Stimulated activated memory B cell treated with anti-CD40 and anti-IgM and Interleukin-4, amounts not matched to agents 10 μg/mL and 1 μg/mL and 100 μg/mL, for 72 hours (primary cell): ENCODE measurements at regions not wholly inside any gene's neighbourhood (a gene's known extent, or its start where the extent isn't known, plus 50 kb on each side); places are given as distances from the start of the nearest gene placed in this dataset.

ENCODE experiments used
- ATAC-seq: fragments of 150-1000 bp; cut with Tn5 transposase; 2 replicates; pipeline ENCODE4 v1.10.0; 2021
- H3K27ac Mint-ChIP-seq: one replicate; pipeline ENCODE4 v1.8.0; 2022; ENCODE audit warnings: mild to moderate bottlenecking, mixed read lengths
- H3K27me3 Mint-ChIP-seq: one replicate; pipeline ENCODE4 v1.8.0; 2022; ENCODE audit warnings: mixed read lengths
- H3K36me3 Mint-ChIP-seq: one replicate; pipeline ENCODE4 v1.8.0; 2022; ENCODE audit warnings: mixed read lengths
- H3K4me1 Mint-ChIP-seq: one replicate; pipeline ENCODE4 v1.8.0; 2022; ENCODE audit warnings: mixed read lengths
- H3K4me3 Mint-ChIP-seq: one replicate; pipeline ENCODE4 v1.8.0; 2022; ENCODE audit warnings: mild to moderate bottlenecking, moderate library complexity, mixed read lengths
- H3K9me3 Mint-ChIP-seq: one replicate; pipeline ENCODE4 v1.8.0; 2022; ENCODE audit warnings: mixed read lengths

GRCh38 chr12:84807249-84807648, 105.3 kb downstream of the SLC6A15 start:
- Mint-ChIP-seq H3K27ac (no peak overlapping the region), H3K27me3 (no peaks in the 10 kb centered on the region), H3K4me3 (no peak overlapping the region), H3K36me3 (no peaks in the 10 kb centered on the region), H3K9me3 (peaks cover 2% of the 10 kb centered on the region), H3K4me1 (no peaks in the 10 kb centered on the region)
- no peak for ATAC-seq

GRCh38 chr12:84805474-84805858, 107.1 kb downstream of the SLC6A15 start:
- no peaks in the 10 kb centered on the region for H3K4me1 Mint-ChIP-seq
- H3K9me3 Mint-ChIP-seq: peaks cover 2% of the 10 kb centered on the region
- H3K4me3 Mint-ChIP-seq: no peak overlapping the region
- H3K27me3 Mint-ChIP-seq: no peaks in the 10 kb centered on the region
- H3K27ac Mint-ChIP-seq: no peak overlapping the region
- no peaks in the 10 kb centered on the region for H3K36me3 Mint-ChIP-seq
- no peak for ATAC-seq

GRCh38 chr12:84804691-84805473, 107.7 kb downstream of the SLC6A15 start:
- no peak for ATAC-seq
- Mint-ChIP-seq H3K36me3 (no peaks in the 10 kb centered on the region), H3K4me3 (no peak overlapping the region), H3K4me1 (no peaks in the 10 kb centered on the region), H3K9me3 (peaks cover 2% of the 10 kb centered on the region), H3K27ac (no peak overlapping the region), H3K27me3 (no peaks in the 10 kb centered on the region)

GRCh38 chr12:84803661-84804060, 108.9 kb downstream of the SLC6A15 start:
- H3K9me3 Mint-ChIP-seq: peaks cover 2% of the 10 kb centered on the region

GRCh38 chr12:84802161-84802560, 110.4 kb downstream of the SLC6A15 start:
- peaks cover 2% of the 10 kb centered on the region for H3K9me3 Mint-ChIP-seq
- no peaks in the 10 kb centered on the region for H3K36me3 Mint-ChIP-seq
- ATAC-seq: no peak
- H3K4me1 Mint-ChIP-seq: no peaks in the 10 kb centered on the region
- no peak overlapping the region for H3K27ac Mint-ChIP-seq
- no peaks in the 10 kb centered on the region for H3K27me3 Mint-ChIP-seq
- H3K4me3 Mint-ChIP-seq: no peak overlapping the region

More at GRCh38 chr12:84803661-84804060, 108.9 kb downstream of the SLC6A15 start:
- Mint-ChIP-seq H3K27me3 (no peaks in the 10 kb centered on the region), H3K36me3 (no peaks in the 10 kb centered on the region), H3K27ac (no peak overlapping the region), H3K4me1 (no peaks in the 10 kb centered on the region), H3K4me3 (no peak overlapping the region)
- no peak for ATAC-seq

GRCh38 chr12:84793558-84794367, 118.8 kb downstream of the SLC6A15 start:
- Mint-ChIP-seq H3K4me3 (no peak overlapping the region), H3K27me3 (no peaks in the 10 kb centered on the region), H3K27ac (no peak overlapping the region), H3K9me3 (no peaks in the 10 kb centered on the region), H3K36me3 (no peaks in the 10 kb centered on the region), H3K4me1 (no peaks in the 10 kb centered on the region)
- no peak for ATAC-seq

GRCh38 chr12:84791444-84791843, 121.2 kb downstream of the SLC6A15 start:
- Mint-ChIP-seq H3K36me3 (no peaks in the 10 kb centered on the region), H3K9me3 (no peaks in the 10 kb centered on the region), H3K27ac (no peak overlapping the region), H3K4me1 (no peaks in the 10 kb centered on the region), H3K4me3 (no peak overlapping the region), H3K27me3 (no peaks in the 10 kb centered on the region)
- ATAC-seq: no peak

- Mint-ChIP-seq H3K9me3 (no peaks in the 10 kb centered on the region), H3K27ac (no peak overlapping the region), H3K4me1 (no peaks in the 10 kb centered on the region), H3K4me3 (no peak overlapping the region), H3K27me3 (no peaks in the 10 kb centered on the region), H3K36me3 (no peaks in the 10 kb centered on the region)
- no peak for ATAC-seq
These were observed 123.4 kb downstream of the SLC6A15 start for GRCh38 chr12:84789184-84789583.

- Mint-ChIP-seq H3K27me3 (no peaks in the 10 kb centered on the region), H3K27ac (no peak overlapping the region), H3K4me1 (no peaks in the 10 kb centered on the region), H3K9me3 (no peaks in the 10 kb centered on the region), H3K36me3 (no peaks in the 10 kb centered on the region), H3K4me3 (no peak overlapping the region)
- ATAC-seq: no peak
These were observed 125.3 kb downstream of the SLC6A15 start for GRCh38 chr12:84787253-84787652.

- Mint-ChIP-seq H3K4me3 (no peak overlapping the region), H3K9me3 (no peaks in the 10 kb centered on the region), H3K36me3 (no peaks in the 10 kb centered on the region), H3K4me1 (no peaks in the 10 kb centered on the region), H3K27me3 (no peaks in the 10 kb centered on the region), H3K27ac (no peak overlapping the region)
- ATAC-seq: no peak
These were observed 126.0 kb downstream of the SLC6A15 start for GRCh38 chr12:84786622-84787021.

- H3K36me3 Mint-ChIP-seq: no peaks in the 10 kb centered on the region
- H3K27me3 Mint-ChIP-seq: no peaks in the 10 kb centered on the region
These were observed 126.6 kb downstream of the SLC6A15 start for GRCh38 chr12:84785951-84786350.

GRCh38 chr12:84785281-84785680, 127.3 kb downstream of the SLC6A15 start:
- Mint-ChIP-seq H3K36me3 (no peaks in the 10 kb centered on the region), H3K4me1 (no peaks in the 10 kb centered on the region), H3K9me3 (peaks cover 3% of the 10 kb centered on the region), H3K27ac (no peak overlapping the region), H3K27me3 (no peaks in the 10 kb centered on the region), H3K4me3 (no peak overlapping the region)
- no peak for ATAC-seq

More at GRCh38 chr12:84785951-84786350, 126.6 kb downstream of the SLC6A15 start:
- Mint-ChIP-seq H3K4me1 (no peaks in the 10 kb centered on the region), H3K4me3 (no peak overlapping the region), H3K27ac (no peak overlapping the region), H3K9me3 (peaks cover 3% of the 10 kb centered on the region)
- no peak for ATAC-seq

- Mint-ChIP-seq H3K4me1 (no peaks in the 10 kb centered on the region), H3K27ac (no peak overlapping the region), H3K9me3 (peaks cover 3% of the 10 kb centered on the region), H3K4me3 (no peak overlapping the region), H3K27me3 (no peaks in the 10 kb centered on the region), H3K36me3 (no peaks in the 10 kb centered on the region)
- no peak for ATAC-seq
These were observed 133.4 kb downstream of the SLC6A15 start for GRCh38 chr12:84779169-84779568.

- H3K27ac Mint-ChIP-seq: no peak overlapping the region
- ATAC-seq: no peak
- no peaks in the 10 kb centered on the region for H3K27me3 Mint-ChIP-seq
- no peaks in the 10 kb centered on the region for H3K9me3 Mint-ChIP-seq
- H3K4me1 Mint-ChIP-seq: no peaks in the 10 kb centered on the region
- H3K36me3 Mint-ChIP-seq: no peaks in the 10 kb centered on the region
- H3K4me3 Mint-ChIP-seq: no peak overlapping the region
These were observed 140.3 kb downstream of the SLC6A15 start for GRCh38 chr12:84772281-84772680.

- ATAC-seq: no peak
- Mint-ChIP-seq H3K9me3 (no peaks in the 10 kb centered on the region), H3K4me3 (no peak overlapping the region), H3K4me1 (no peaks in the 10 kb centered on the region), H3K27me3 (no peaks in the 10 kb centered on the region), H3K27ac (no peak overlapping the region), H3K36me3 (no peaks in the 10 kb centered on the region)
These were observed 145.5 kb downstream of the SLC6A15 start for GRCh38 chr12:84767079-84767478.

- Mint-ChIP-seq H3K4me3 (no peak overlapping the region), H3K36me3 (no peaks in the 10 kb centered on the region), H3K9me3 (no peaks in the 10 kb centered on the region), H3K27me3 (no peaks in the 10 kb centered on the region), H3K27ac (no peak overlapping the region), H3K4me1 (no peaks in the 10 kb centered on the region)
- ATAC-seq: no peak
These were observed 146.2 kb downstream of the SLC6A15 start for GRCh38 chr12:84766375-84766774.
